Non-pigmented ciliary epithelial cell (primary cell): ENCODE measurements at regions not wholly inside any gene's neighbourhood (a gene's known extent, or its start where the extent isn't known, plus 50 kb on each side); places are given as distances from the start of the nearest gene placed in this dataset.

Experiments
- DNase-seq: peaks from one replicate; pipeline ENCODE4 v3.0.0-alpha.2; 2010; ENCODE audit warnings: low read depth

DNA sequence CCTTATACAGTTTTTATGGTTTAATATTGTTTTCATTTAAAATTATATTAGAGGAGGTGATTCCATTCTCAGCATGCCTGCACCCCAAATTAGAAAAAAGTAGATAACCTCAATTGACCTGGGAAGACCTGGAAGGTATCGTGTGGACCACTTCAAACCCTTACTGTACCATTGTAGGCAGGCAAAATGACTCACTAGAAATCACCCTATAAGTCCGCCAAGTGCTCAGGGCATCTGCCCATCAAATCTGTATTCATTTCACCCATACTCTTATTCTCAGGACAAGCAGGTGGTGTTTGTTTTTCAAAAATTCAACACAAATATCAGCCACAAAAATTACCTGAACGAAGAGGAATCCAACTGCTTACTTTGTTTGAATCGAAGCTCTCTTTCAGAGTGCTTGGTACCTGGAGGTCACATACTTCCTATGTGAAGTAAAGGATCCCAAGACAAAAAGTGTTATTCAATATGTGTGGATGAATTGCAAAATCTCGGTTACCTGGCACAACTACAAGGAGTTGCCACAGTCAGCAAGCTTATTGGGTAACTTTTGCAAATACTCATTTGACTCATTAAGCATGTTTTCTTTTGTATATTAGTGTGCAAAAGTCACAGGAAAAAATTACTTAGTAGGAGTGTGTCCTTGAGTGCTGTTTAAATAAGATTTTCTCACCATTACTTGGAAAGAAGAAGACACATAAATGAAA is 216.2 kb downstream of the ENC1 start:
- no peak for DNase-seq

GRCh38 chr5:74423383-74423782 is 217.1 kb downstream of the ENC1 start:
- DNase-seq: no peak

- no peak for DNase-seq
Observed at GRCh38 chr5:74422671-74423070, 217.9 kb downstream of the ENC1 start.

GRCh38 chr5:74422030-74422429 is 218.5 kb downstream of the ENC1 start:
- no peak for DNase-seq

- DNase-seq: no peak
Observed at GRCh38 chr5:74421377-74421776, 219.2 kb downstream of the ENC1 start.

- no peak for DNase-seq
Observed at GRCh38 chr5:74420947-74421346, 219.6 kb downstream of the ENC1 start.

GRCh38 chr5:74420220-74420619 is 220.3 kb downstream of the ENC1 start:
- DNase-seq: no peak

DNA sequence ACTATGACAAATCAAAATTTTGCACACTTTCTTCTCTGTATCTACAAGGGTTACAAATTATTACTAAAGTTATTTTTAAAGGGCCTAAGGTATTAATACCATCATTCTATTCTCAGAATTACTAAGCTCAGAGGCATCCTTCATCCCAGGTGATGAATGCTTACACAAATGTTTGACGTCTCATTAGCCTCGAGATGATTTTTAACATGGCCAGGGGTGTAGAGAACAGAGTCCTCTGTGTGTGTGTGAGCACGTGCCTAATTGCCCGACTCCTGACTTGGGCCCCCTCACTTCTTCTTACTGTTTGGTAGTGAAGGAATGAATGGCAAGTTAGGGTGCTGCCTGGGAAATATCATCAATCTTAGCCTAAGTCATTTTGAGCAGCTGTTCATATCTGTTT is 221.1 kb downstream of the ENC1 start:
- no peak for DNase-seq

GRCh38 chr5:74418709-74419108 is 221.8 kb downstream of the ENC1 start:
- DNase-seq: no peak

GRCh38 chr5:74418261-74418660 is 222.3 kb downstream of the ENC1 start:
- DNase-seq: no peak

- no peak for DNase-seq
Observed at GRCh38 chr5:74415695-74416102, 224.8 kb downstream of the ENC1 start.

GRCh38 chr5:74414228-74414627 is 226.3 kb downstream of the ENC1 start:
- no peak for DNase-seq

DNA sequence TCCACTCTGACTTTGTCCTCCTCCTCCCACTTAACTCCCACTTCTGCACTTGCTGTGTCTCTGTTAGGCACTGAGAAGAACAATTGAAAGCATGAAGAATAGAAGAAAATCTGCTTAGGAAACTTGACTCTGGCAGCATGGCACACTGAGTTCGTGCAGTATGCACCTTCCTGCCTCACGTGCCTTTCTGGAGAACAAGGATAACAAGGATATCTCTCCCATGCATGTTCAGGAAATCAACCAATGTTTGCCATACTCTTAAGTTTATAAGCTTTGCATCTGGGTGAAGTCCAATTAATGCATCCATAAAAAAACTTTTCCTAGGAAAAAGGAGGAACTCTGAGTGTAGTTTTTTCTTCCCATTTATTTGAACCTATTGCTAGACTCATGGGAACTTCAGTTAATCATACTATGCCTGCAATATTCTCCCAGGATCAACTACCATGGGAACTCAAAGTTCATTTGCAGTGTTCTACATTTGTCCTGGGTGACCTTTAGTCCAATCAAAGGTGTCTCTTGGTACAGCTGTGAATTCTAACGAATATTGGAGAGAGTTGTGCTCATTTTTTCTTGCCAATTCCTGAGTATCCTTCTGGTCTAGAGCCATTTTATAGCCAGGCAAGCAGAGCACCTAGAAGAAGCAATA is 227.0 kb downstream of the ENC1 start:
- no peak for DNase-seq

DNA sequence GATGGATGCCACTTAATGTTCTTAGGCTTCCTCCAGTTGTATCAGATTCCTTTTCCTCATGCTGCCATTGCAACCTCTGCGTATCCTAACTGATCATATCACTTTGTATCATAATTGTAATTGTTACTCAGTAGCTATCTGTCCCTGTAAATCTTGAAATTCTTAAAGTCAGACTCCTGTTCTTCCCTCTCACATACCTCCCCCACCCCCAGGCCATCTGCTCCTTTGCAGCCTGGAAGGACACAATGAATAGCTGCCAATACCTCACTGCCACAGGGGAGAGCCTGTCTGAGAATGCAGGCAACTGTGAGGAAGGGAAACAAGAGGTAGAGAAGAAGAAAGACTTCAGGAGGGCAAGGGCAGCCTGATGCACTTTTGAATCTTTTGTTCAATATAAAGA is 228.5 kb downstream of the ENC1 start:
- no peak for DNase-seq

DNA sequence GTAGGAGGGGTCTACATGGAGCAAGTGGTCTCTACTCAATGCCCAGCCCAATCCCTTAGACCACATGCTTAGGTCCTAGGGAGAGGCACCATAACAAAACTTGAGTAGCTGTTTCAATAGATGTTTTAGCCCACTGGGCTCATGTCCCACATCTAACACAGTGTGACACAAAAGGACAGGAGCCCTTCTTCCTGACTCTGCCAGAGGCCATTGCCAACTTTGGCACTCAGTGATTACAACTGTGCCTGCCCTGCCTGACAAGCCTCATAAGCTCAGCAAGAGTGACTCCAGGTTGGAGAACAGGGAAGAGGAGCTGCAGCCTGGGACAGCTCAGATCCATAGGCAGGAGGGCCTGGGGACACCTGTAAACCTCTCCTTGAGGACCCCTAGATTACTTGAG is 230.8 kb downstream of the ENC1 start:
- no peak for DNase-seq

DNA sequence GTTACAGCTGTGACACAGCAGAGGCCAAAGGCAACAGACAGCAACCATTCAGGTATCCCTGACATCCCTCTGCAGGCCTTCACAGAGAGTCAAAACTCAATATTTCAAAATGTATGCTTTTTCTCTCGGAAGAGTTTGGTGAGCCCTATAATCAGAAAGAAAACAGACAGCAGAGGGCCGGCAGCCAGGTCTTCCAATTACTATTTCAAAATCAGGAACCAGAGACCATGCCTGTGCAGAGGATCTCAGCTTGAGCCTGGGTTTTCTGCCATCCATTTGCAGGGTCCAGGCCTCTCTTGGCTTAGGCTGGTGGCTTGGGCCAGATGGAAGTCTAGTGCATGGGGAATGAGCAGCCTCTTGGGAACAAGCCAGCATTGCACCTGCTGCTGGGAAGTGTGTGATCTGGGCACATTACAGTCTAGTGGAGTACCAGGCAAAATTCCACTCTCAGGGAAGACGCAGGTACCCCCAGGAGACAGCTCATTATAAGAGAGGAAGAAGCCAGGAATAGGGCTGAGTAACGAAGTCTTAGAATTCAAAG is 231.3 kb downstream of the ENC1 start:
- DNase-seq: no peak

DNA sequence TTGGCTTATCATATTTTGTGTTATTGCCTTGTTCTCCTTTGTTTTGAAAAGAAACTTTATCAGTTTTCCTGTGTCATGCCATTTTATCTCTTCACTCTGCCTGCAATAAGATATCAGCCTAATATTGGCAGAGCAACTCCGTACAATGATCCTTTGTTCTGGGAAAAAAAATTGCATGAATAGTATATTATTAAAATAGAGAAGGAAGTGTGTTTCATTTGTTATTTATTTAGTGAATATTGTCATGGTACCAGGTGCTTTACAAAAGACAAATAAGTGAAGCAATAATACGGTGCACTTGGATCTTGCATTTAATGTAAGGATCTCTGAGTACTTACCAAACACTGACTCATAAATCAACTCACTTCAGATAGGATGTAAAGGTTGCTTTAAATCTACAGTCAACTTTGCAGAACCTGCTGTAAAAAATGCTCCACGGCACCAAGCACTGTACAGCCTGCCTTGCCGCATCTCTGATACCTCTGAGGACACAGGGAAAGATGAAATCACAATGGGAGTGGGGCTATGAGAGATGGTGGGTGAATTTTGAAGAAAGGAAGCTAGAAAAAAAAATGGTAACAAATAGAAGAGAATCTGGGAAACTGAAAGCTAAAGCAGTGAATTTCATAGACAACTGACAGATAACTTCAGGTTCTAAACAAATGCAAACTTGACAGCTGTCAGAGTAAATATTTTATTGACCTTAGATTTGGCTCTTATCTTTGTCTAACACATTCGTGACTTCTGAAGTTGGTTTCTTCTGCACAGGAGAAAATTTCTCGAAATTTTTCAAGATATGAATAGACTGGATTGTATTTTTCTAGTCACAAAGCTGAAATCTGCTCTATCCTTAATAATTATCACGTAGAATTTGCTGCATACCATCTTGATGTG is 232.1 kb downstream of the ENC1 start:
- no peak for DNase-seq

DNA sequence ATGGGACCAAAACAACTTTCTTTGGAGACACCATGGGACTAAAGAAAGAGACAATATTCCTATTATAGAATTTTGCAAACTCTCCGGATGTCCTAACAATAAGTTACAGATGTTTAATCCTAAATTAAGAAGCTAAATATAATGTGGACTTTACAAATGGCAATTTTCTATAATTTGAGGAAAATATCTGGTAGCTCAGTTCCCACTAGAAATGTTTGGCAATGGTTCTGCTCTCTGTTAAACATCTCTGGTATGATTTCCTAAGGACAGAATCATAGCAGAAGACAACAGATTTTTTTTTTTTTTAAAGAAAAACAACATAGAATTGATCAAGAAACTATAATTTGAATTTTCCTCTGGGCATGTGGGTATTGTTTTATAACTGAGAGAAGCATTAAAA is 232.8 kb downstream of the ENC1 start:
- no peak for DNase-seq

- DNase-seq: no peak
Observed at GRCh38 chr5:74406844-74407243, 233.7 kb downstream of the ENC1 start.

- no peak for DNase-seq
Observed at GRCh38 chr5:74405593-74405992, 234.9 kb downstream of the ENC1 start.

DNA sequence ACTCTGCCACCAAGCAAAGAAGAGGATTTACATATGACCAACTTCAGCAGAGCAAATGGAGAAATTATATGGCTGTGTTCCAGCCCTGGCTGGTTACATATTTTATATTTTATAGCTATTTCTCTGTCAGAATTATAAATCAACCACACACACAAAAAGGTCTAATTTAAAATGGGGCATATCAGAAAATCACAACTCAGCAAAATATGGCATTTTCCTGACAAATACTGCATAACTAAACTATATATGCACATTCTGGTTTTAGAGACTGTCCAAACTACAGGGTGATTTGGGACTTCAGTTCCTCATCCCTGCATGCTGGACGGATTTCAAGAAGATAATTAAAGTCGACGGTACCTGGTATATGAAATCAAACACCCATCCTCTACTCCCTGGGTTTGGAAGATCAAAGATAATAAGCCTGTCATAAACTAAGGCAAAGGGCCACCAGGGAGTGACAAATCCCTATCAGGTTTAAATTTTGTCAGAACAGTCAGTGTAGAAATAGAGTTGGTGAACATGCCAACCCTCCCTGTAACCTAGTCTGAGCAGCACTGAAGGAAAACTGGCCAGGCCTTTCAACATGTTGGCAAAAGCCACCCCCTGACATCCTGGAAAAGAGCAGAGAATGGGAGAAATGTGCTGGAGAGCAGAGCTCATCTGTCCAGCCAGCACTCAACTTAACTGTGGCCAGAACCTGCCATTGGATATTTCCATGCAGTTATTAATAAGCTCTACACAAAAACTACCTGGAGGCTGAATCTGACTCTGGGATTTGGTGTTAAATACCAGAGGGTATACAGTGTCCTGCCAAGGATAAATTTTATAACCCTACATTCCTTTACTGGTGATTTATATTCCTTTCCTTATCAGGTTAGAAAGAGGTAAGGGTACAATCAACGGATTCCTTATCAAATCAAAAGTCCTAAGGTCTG is 235.7 kb downstream of the ENC1 start:
- no peak for DNase-seq

- no peak for DNase-seq
Observed at GRCh38 chr5:74403771-74404170, 236.8 kb downstream of the ENC1 start.
